GM12878 (cell line): ENCODE measurements at regions not wholly inside any gene's neighbourhood (a gene's known extent, or its start where the extent isn't known, plus 50 kb on each side); places are given as distances from the start of the nearest gene placed in this dataset.

Experiments
- ATAC-seq: fragments of 200-7000 bp; cut with Tn5 transposase; 3 replicates; pipeline ENCODE4 v1.9.1; 2020; ENCODE audit warnings: mild to moderate bottlenecking, moderate library complexity
- BruUV-seq: library from RNA; stranded (reverse); fragments of 400-500 nt; replicated peaks from 2 replicates; lab custom pipeline; 2021; lab: Mats Ljungman, UMichigan
- CTCF ChIA-PET: fragments of 300-600 bp; sonication (Branson Sonifier 250); formaldehyde crosslinking; extraction: SDS; loops from one replicate; lab custom pipeline; 2021; ENCODE audit warnings: inconsistent platforms; lab: Yijun Ruan, JAX
- POLR2A ChIA-PET: fragments of 350-600 bp; formaldehyde crosslinking; extraction: SDS; loops from one replicate; lab custom pipeline; 2021; ENCODE audit warnings: inconsistent platforms; lab: Charles Lee
- RAD21 ChIA-PET: fragments of 300-600 bp; sonication (Branson Sonifier 250); formaldehyde crosslinking; loops from one replicate; lab custom pipeline; 2023; ENCODE audit warnings: antibody characterized with exemption; ENCODE audit not compliant: unreplicated experiment; lab: Charles Lee
- SMC1A ChIA-PET: fragments of 300-600 bp; sonication (Branson Sonifier 250); formaldehyde crosslinking; loops from one replicate; lab custom pipeline; 2023; ENCODE audit not compliant: unreplicated experiment, uncharacterized antibody; lab: Charles Lee
- DNase-seq: peaks from one replicate; pipeline ENCODE4 v3.0.0-alpha.2; 2011; ENCODE audit warnings: low read depth, low spot score
- FAIRE-seq: peaks from 3 replicates; lab custom pipeline; 2011; peaks lifted over from hg19 to GRCh38; lab: Jason Lieb, UNC
- H2AFZ ChIP-seq: 2 replicates; pipeline ENCODE4 v1.6.0; 2011; ENCODE audit warnings: low read depth, low read length, control low read depth; ENCODE audit not compliant: control insufficient read depth
- H3K27ac ChIP-seq: 2 replicates; pipeline ENCODE4 v1.5.1; 2011; ENCODE audit warnings: control low read depth; ENCODE audit not compliant: control insufficient read depth, insufficient read depth
- H3K27me3 ChIP-seq, 2 experiments: replicated peaks in 1 of 2; 2 replicates each; pipeline versions ENCODE4 v1.6.0 to v1.6.1; 2011; ENCODE audit warnings: low read length in 1 of 2; ENCODE audit not compliant: control insufficient read depth in 2 of 2, insufficient read depth in 2 of 2
- H3K36me3 ChIP-seq, 2 experiments: 2 replicates each; pipeline ENCODE4 v1.5.1; 2011; ENCODE audit warnings: low read length in 1 of 2; ENCODE audit not compliant: control insufficient read depth in 2 of 2, insufficient read depth in 2 of 2
- H3K4me1 ChIP-seq: 2 replicates; pipeline ENCODE4 v1.6.1; 2011; ENCODE audit warnings: mild to moderate bottlenecking, low read length, moderate library complexity, mixed read lengths; ENCODE audit not compliant: control insufficient read depth, insufficient read depth
- H3K4me2 ChIP-seq: 2 replicates; pipeline ENCODE4 v1.6.0; 2011; ENCODE audit warnings: control low read depth; ENCODE audit not compliant: control insufficient read depth, insufficient read depth
- H3K4me3 ChIP-seq: fragments of 200-600 bp; sonication (generic); 2 replicates; pipeline ENCODE4 v1.5.1; 2016
- H3K79me2 ChIP-seq: 2 replicates; pipeline ENCODE4 v1.6.0; 2011; ENCODE audit warnings: low read length; ENCODE audit not compliant: control insufficient read depth, insufficient read depth
- H3K9ac ChIP-seq: 2 replicates; pipeline ENCODE4 v1.8.0; 2011; ENCODE audit warnings: low read length, control low read depth, mixed read lengths; ENCODE audit not compliant: control insufficient read depth, insufficient read depth
- H3K9me3 ChIP-seq: replicated peaks from 3 replicates; pipeline ENCODE4 v1.5.1; 2011; ENCODE audit warnings: mild to moderate bottlenecking, low read length; ENCODE audit not compliant: control insufficient read depth, insufficient read depth
- H4K20me1 ChIP-seq: 2 replicates; pipeline ENCODE4 v1.6.0; 2011; ENCODE audit not compliant: control insufficient read depth, insufficient read depth
- ASH2L ChIP-seq: fragments of 300-600, 200-600 bp; sonication (generic); IDR thresholded peaks from 2 replicates; pipeline ENCODE4 v1.6.1; 2017; ENCODE audit warnings: low read depth, mild to moderate bottlenecking, borderline replicate concordance
- CREB1 ChIP-seq: IDR thresholded peaks from 2 replicates; pipeline ENCODE4 v1.6.1; 2012; ENCODE audit warnings: low read depth, mild to moderate bottlenecking, inconsistent platforms
- DPF2 ChIP-seq: fragments of 450-650 bp; IDR thresholded peaks from 2 replicates; pipeline ENCODE4 v1.6.1; 2017; ENCODE audit warnings: mild to moderate bottlenecking
- GATAD2B ChIP-seq: fragments of 450-650 bp; conservative IDR thresholded peaks from 2 replicates; pipeline ENCODE4 v1.6.1; 2017; ENCODE audit warnings: low read depth, mild to moderate bottlenecking, moderate library complexity
- JUND ChIP-seq: IDR thresholded peaks from 2 replicates; pipeline ENCODE4 v1.6.1; 2012; ENCODE audit warnings: low read depth, mild to moderate bottlenecking, low read length, improper control_type of control experiment, moderate library complexity
- NBN ChIP-seq: fragments of 450-650 bp; IDR thresholded peaks from 2 replicates; pipeline ENCODE4 v1.6.1; 2016
- WGBS: methylation state at CpG from one replicate; pipeline ENCODE4 v1.1.6; 2016; ENCODE audit warnings: low lambda C conversion rate; ENCODE audit not compliant: insufficient replicate concordance, insufficient coverage; ENCODE audit errors: missing lambda C conversion rate; 5-methylcytosine and 5-hydroxymethylcytosine counted together
- in situ Hi-C: fragments of 300-500 bp; cut with MboI; formaldehyde crosslinking; loops from 9 replicates; pipeline ENCODE4 v1.14.3; 2018; ENCODE audit warnings: mixed read lengths
- intact Hi-C: fragments of 100-400 bp; cut with micrococcal nuclease; formaldehyde crosslinking; loops from one replicate; pipeline ENCODE4 v1.14.2; 2022; ENCODE audit not compliant: unreplicated experiment
- TF ChIP-seq, protein P1 (sequence below): fragments of 450-650 bp; IDR thresholded peaks from 2 replicates; pipeline ENCODE4 v1.6.1; 2017; ENCODE audit warnings: mild to moderate bottlenecking, moderate library complexity
- TF ChIP-seq, protein P2 (sequence below): fragments of 450-650 bp; formaldehyde crosslinking; IDR thresholded peaks from 2 replicates; pipeline ENCODE4 v1.4.0; 2022; ENCODE audit warnings: mild to moderate bottlenecking, moderate library complexity
- TF ChIP-seq, protein P3 (sequence below): fragments of 450-650 bp; IDR thresholded peaks from 2 replicates; pipeline ENCODE4 v1.6.1; 2016; ENCODE audit warnings: mild to moderate bottlenecking
- TF ChIP-seq, protein P4 (sequence below): IDR thresholded peaks from 2 replicates; pipeline ENCODE4 v1.6.1; 2012; ENCODE audit warnings: low read depth, low read length, improper control_type of control experiment

DNA sequence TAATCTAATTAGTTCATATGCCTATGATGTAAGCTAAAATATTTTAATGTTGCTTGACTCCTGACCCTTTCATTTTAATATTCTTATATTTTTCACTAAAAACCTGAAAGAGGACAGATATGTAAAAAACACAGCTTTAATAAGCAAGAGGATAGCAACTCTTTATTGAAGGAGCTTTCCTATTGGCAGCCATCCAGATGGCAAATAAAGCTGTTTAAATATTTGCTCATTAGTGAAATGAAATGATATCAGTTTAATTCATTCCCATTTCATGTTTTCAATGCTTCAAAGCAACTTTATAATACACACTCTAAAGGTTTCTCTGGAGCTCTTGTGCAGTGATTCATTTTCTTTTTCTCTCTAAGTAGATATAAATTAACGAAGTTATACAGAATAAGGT, 473.4 kb downstream of the PCDH7 start:
- DNase-seq: no peak
- no peaks in the 10 kb centered on the region for H3K36me3 ChIP-seq
- FAIRE-seq: no peak
- no peak overlapping the region for H3K4me3 ChIP-seq
- in situ Hi-C loops (no loop called here), intact Hi-C loops (no loop called here)
- no peaks in the 10 kb centered on the region for H3K27me3 ChIP-seq
- no peak overlapping the region for H3K4me2 ChIP-seq
- ChIA-PET CTCF (interaction anchor here (1.0 kb wide), 1 partner anchor 147 kb away, joined by 3 read pairs; no protein-coding TSS in a partner anchor), POLR2A (no interaction called here), SMC1A (interaction anchor here (1.0 kb wide), 1 partner anchor 79 kb away, joined by 3 read pairs; no protein-coding TSS in a partner anchor), RAD21 (no interaction called here)
- BruUV-seq: no TSS peak
- no peaks in the 10 kb centered on the region for H4K20me1 ChIP-seq
- no peak overlapping the region for H3K27ac ChIP-seq
- no peaks in the 10 kb centered on the region for H3K4me1 ChIP-seq
- 8% methylated on average over 1 of the region's 1 CpG for WGBS
- H2AFZ ChIP-seq: no peak overlapping the region
- H3K79me2 ChIP-seq: no peaks in the 10 kb centered on the region
- no peak for ATAC-seq
- TF ChIP-seq, protein P1, sequence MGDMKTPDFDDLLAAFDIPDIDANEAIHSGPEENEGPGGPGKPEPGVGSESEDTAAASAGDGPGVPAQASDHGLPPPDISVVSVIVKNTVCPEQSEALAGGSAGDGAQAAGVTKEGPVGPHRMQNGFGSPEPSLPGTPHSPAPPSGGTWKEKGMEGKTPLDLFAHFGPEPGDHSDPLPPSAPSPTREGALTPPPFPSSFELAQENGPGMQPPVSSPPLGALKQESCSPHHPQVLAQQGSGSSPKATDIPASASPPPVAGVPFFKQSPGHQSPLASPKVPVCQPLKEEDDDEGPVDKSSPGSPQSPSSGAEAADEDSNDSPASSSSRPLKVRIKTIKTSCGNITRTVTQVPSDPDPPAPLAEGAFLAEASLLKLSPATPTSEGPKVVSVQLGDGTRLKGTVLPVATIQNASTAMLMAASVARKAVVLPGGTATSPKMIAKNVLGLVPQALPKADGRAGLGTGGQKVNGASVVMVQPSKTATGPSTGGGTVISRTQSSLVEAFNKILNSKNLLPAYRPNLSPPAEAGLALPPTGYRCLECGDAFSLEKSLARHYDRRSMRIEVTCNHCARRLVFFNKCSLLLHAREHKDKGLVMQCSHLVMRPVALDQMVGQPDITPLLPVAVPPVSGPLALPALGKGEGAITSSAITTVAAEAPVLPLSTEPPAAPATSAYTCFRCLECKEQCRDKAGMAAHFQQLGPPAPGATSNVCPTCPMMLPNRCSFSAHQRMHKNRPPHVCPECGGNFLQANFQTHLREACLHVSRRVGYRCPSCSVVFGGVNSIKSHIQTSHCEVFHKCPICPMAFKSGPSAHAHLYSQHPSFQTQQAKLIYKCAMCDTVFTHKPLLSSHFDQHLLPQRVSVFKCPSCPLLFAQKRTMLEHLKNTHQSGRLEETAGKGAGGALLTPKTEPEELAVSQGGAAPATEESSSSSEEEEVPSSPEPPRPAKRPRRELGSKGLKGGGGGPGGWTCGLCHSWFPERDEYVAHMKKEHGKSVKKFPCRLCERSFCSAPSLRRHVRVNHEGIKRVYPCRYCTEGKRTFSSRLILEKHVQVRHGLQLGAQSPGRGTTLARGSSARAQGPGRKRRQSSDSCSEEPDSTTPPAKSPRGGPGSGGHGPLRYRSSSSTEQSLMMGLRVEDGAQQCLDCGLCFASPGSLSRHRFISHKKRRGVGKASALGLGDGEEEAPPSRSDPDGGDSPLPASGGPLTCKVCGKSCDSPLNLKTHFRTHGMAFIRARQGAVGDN: no peak
- TF ChIP-seq, protein P2, sequence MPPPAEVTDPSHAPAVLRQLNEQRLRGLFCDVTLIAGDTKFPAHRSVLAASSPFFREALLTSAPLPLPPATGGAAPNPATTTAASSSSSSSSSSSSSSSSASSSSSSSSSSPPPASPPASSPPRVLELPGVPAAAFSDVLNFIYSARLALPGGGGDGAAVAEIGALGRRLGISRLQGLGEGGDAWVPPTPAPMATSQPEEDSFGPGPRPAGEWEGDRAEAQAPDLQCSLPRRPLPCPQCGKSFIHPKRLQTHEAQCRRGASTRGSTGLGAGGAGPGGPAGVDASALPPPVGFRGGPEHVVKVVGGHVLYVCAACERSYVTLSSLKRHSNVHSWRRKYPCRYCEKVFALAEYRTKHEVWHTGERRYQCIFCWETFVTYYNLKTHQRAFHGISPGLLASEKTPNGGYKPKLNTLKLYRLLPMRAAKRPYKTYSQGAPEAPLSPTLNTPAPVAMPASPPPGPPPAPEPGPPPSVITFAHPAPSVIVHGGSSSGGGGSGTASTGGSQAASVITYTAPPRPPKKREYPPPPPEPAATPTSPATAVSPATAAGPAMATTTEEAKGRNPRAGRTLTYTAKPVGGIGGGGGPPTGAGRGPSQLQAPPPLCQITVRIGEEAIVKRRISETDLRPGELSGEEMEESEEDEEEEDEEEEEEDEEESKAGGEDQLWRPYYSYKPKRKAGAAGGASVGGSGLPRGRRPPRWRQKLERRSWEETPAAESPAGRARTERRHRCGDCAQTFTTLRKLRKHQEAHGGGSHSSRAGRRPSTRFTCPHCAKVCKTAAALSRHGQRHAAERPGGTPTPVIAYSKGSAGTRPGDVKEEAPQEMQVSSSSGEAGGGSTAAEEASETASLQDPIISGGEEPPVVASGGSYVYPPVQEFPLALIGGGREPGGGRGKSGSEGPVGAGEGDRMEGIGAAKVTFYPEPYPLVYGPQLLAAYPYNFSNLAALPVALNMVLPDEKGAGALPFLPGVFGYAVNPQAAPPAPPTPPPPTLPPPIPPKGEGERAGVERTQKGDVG (CRISPR knock-in tag): no peak
- TF ChIP-seq NBN (no peak), JUND (no peak), GATAD2B (no peak), CREB1 (no peak), ASH2L (no peak), DPF2 (no peak)
- TF ChIP-seq, protein P3, sequence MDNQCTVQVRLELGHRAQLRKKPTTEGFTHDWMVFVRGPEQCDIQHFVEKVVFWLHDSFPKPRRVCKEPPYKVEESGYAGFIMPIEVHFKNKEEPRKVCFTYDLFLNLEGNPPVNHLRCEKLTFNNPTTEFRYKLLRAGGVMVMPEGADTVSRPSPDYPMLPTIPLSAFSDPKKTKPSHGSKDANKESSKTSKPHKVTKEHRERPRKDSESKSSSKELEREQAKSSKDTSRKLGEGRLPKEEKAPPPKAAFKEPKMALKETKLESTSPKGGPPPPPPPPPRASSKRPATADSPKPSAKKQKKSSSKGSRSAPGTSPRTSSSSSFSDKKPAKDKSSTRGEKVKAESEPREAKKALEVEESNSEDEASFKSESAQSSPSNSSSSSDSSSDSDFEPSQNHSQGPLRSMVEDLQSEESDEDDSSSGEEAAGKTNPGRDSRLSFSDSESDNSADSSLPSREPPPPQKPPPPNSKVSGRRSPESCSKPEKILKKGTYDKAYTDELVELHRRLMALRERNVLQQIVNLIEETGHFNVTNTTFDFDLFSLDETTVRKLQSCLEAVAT: no peak
- TF ChIP-seq, protein P4, sequence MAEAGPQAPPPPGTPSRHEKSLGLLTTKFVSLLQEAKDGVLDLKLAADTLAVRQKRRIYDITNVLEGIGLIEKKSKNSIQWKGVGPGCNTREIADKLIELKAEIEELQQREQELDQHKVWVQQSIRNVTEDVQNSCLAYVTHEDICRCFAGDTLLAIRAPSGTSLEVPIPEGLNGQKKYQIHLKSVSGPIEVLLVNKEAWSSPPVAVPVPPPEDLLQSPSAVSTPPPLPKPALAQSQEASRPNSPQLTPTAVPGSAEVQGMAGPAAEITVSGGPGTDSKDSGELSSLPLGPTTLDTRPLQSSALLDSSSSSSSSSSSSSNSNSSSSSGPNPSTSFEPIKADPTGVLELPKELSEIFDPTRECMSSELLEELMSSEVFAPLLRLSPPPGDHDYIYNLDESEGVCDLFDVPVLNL: no peak
- TF ChIP-seq, all 136 proteins: peak for 0
- H3K9ac ChIP-seq: no peak overlapping the region
- H3K9me3 ChIP-seq: no peaks in the 10 kb centered on the region; the same call in 2 of the 3 replicates
